22Rv1 (cell line): ENCODE measurements at regions not wholly inside any gene's neighbourhood (a gene's known extent, or its start where the extent isn't known, plus 50 kb on each side); places are given as distances from the start of the nearest gene placed in this dataset.

ENCODE experiments used
- CTCF ChIP-seq: fragments of 450-650 bp; IDR thresholded peaks from 2 replicates; pipeline ENCODE4 v1.5.1; 2017; ENCODE audit warnings: mild to moderate bottlenecking
- ZFX ChIP-seq: fragments of 450-650 bp; IDR thresholded peaks from 2 replicates; pipeline ENCODE4 v1.6.1; 2017; ENCODE audit warnings: antibody characterized with exemption, borderline replicate concordance

DNA sequence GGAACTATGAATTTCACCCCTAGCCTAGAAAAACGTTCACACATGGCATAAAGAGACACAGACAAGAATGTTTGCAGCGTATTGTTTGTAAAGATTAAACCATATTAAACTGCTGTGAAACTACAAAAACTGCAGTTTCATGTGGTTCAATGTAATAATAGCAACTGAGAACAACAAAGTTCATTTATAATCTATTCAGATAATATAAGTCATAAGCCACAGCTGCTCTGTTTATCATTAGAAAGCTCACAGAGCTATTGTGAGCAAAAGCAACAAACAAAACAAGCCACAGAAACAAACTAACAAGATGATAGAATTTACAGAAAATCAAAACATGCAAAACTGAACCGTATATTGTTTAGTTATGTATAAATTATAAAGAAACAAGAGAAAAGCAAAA is 113.5 kb downstream of the AHR start:
- TF ChIP-seq CTCF = no peak
- no peak for TF ChIP-seq ZFX
